GM18907 (cell line): ENCODE measurements at regions not wholly inside any gene's neighbourhood (a gene's known extent, or its start where the extent isn't known, plus 50 kb on each side); places are given as distances from the start of the nearest gene placed in this dataset.
"Not testable (repeated sequence)": the region's sequence is repeated elsewhere in the genome, so short reads cannot be mapped to it uniquely, and the experiment has no call there.

Experiments
- ATAC-seq: cut with Tn5 transposase; IDR thresholded peaks from one replicate; pipeline ENCODE4 v1.9.1; 2021; ENCODE audit warnings: mild to moderate bottlenecking, moderate library complexity; ENCODE audit not compliant: unreplicated experiment

DNA sequence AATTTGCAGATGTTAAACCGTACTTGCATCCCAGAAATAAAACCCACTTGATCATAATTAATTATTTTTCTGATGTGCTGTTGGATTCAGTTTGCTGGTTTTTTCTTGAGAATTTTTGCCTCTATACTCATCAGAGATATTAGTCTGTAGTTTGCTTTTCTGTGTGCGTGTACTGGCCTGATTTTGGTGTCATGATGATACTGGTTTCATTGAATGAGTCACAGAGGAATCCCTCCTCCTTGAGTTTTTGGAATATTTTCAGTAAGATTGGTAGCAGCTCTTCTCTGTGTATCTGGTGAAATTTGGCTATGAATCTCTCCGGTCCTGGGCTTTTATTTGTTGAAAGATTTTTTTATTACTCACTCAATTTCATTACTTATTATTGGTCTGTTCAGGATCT is 100.4 kb upstream of the PMCH start:
- no peak for ATAC-seq

DNA sequence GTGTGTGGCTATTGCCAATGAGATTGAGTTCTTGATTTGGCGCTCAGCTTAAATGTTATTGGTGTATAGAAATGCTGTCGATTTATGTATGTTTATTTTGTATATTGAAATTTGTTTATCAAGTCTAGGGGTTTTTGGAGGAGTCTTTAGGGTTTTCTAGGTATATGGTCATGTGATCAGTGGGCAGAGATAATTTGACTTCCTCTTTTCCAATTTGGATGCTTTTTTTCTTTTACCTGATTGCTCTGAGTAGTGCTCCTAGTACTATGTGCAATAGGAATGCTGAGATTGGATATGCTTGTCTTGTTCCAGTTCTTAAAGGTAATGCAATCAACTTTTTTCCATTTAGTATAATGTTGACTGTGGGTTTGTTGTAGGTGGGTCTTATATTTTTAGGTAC is 99.8 kb upstream of the PMCH start:
- ATAC-seq = no peak

DNA sequence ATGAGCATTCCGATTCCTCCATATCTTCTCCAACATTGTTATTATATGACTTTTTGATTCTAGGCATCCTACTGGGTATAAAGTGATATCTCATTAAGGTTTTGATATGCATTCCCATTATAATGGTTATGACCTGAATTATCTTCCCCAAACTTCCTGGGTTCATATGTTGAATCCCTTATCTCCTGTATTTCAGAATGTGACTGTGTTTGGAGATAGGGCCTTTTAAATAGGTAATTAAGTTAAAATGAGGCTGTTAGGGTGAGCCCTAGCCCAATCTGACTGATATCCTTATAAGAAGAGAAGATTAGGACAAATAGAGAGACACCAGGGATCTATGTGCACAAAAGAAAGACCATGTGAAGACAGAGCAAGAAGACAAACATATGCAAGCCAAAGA is 96.9 kb upstream of the PMCH start:
- no peak for ATAC-seq

DNA sequence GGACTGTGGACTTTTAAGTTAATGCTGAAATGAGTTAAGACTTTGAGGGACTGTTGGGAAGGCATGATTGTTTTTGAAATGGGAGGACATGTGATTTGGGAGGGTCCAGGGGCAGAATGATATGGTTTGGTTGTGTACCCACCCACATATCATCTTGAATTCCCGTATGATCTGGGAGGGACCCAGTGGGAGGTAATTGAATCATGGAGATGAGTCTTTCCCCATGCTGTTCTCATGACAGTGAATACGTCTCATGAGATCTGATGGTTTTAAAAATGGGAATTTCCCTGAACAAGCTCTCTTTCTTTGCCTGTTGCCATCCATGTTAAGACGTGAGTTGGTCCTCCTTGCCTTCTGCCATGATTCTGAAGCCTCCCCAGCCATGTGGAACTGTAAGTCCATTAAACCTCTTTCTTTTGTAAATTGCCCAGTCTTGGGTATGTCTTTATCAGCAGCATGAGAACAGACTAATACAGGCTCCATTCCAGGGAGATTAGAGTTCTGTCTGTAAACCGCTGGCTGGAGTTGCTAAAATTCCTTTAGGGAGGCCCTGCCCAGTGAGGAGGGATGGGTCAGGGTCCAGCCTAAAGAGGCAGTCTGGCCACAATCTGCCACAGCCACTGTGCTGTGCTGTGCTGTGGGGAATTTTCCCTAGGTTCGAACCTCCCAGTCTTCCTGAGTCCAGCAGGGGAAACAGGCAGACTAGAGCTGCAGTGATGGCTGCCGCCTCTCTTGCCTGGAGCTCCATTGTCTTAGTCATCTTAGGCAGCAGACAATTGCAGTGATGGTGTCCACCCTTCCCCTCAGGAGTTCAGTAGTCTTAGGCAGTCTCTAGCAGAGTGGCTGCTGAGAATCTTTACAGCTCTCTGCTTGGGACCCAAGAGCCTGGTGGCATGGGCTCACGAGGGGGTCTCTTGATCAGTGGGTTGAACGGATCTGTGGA is 94.1 kb upstream of the PMCH start:
- not testable (repeated sequence) for ATAC-seq

DNA sequence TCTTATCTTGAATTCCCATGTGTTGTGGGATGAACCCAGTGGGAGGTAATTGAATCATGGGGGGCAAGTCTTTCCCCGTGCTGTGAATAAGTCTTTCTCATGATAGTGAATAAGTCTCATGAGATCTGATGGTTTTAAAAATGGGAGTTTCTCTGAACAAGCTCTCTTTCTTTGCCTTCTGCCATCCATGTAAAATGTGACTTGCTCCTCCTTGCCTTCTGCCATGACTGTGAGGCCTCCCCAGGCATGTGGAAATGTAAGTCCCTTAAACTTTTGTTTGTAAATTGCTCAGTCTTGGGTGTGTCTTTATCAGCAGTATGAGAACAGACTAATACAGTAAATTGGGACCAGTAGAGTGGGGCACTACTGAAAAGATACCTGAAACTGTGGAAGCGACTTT is 92.1 kb upstream of the PMCH start:
- ATAC-seq = not testable (repeated sequence)

DNA sequence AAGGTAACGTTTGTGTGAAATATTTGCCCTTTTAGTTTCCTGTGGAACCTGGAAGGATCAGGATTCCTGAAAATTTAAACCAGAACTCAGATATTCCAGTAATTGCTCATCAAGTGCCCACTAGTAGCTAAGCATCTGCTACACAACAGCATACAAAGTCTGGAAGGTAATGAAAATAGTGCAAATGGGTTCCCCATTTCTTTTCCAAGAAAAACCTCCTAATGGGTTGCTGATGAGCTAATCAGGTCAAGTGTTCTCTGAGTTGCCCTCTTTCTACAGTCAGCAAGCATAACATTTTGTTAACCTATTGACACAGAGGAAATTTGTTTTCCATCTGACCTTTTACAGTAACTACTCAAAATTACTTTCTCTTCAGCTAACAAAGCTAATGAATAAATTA is 83.6 kb upstream of the PMCH start:
- no peak for ATAC-seq

DNA sequence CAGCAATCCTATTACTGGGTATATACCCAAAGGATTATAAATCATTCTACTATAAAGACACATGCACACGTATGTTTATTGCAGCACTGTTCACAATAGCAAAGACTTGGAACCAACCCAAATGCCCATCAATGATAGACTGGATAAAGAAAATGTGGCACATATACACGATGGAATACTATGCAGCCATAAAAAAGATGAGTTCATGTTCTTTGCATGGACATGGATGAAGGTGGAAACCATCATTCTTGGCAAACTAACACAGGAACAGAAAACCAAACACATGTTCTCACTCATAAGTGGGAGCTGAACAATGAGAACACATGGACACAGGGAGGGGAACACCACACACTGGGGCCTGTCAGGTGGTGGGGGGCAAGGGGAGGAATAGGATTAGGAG is 58.1 kb upstream of the PMCH start:
- not testable (repeated sequence) for ATAC-seq

DNA sequence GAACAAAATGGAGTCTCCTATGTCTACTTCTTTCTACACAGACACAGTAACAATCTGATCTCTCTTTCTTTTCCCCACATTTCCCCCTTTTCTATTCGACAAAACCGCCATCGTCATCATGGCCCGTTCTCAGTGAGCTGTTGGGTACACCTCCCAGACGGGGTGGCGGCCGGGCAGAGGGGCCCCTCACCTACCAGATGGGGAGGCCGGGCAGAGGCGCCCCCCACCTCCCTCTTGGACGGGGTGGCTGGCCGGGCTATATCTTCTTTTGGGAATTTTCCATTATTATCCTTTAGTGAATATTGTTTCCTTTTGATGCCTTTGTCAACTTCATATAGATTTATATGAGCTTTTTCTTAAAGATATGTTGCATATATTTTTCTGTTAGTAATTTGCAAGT is 53.4 kb upstream of the PMCH start:
- ATAC-seq = not testable (repeated sequence)

DNA sequence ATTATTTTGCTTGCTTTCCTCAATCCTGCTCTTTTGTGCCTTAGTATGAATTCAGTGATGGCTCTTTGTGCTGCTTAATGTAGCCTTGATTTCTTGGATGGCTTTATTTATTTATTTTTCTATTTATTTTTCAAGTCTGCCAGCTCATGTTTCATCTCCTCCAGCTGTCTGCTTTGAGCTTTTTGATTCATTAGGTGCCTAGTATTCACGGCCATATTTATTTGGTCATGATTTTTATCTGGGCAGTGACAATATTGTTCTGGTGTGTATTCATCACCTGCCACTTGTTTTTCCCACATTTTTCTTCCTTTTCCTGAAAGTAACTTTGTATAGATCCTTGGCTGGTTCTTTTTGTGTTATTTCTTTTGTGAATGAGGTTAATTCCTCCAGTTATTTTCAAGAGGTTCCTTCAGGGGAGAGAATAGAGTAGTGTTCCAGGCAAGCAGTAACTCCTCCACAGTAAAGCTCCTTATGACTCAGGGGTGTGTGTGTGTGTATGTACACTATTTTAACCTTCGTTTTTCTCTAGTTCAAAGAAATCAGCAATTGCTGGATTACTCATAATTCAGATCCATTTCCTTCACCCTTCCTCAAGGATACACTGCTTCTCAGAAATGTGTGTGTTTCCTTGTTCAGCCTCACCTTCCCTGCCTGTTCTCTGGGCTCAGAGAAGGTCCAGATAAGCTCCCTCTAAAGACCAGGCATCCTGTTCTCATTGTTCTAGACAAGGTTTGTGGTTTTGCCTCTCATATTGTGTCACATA is 51.6 kb upstream of the PMCH start:
- no peak for ATAC-seq
